ENCODE measurements at regions not wholly inside any gene's neighbourhood (a gene's known extent, or its start where the extent isn't known, plus 50 kb on each side); places are given as distances from the start of the nearest gene placed in this dataset.

- Mint-ChIP-seq H3K27me3 (peaks cover 6 to 21% of the 10 kb centered on the region in 2 donors), H3K36me3 (no peaks in the 10 kb centered on the region), H3K4me3 (no peak overlapping the region), H3K4me1 (ENCODE audit: low read depth in 2 of 2) (no peaks in the 10 kb centered on the region), H3K9me3 (no peaks in the 10 kb centered on the region), H3K27ac (no peak overlapping the region)
- DNase-seq (ENCODE audit: low spot score) (no peak), ATAC-seq (no peak)
Measured at GRCh38 chr18:44067186-44067585, 613.5 kb upstream of the SETBP1 start.

GRCh38 chr18:44075038-44075437 is 605.6 kb upstream of the SETBP1 start:
- no peak overlapping the region for H3K4me3 Mint-ChIP-seq
- no peak overlapping the region for H3K27ac Mint-ChIP-seq
- no peaks in the 10 kb centered on the region for H3K36me3 Mint-ChIP-seq
- no peaks in the 10 kb centered on the region for H3K9me3 Mint-ChIP-seq
- no peak for DNase-seq (ENCODE audit: low spot score)
- H3K27me3 Mint-ChIP-seq: peaks cover 0 to 8% of the 10 kb centered on the region in 2 donors
- H3K4me1 Mint-ChIP-seq (ENCODE audit: low read depth in 2 of 2): no peaks in the 10 kb centered on the region
- no peak for ATAC-seq

GRCh38 chr18:44079606-44080005 is 601.1 kb upstream of the SETBP1 start:
- Mint-ChIP-seq H3K27me3 (peaks cover 7 to 24% of the 10 kb centered on the region in 2 donors), H3K9me3 (peaks cover 3% of the 10 kb centered on the region), H3K4me1 (ENCODE audit: low read depth in 2 of 2) (no peaks in the 10 kb centered on the region), H3K4me3 (no peak overlapping the region), H3K36me3 (peaks cover 6% of the 10 kb centered on the region), H3K27ac (no peak overlapping the region)
- DNase-seq (ENCODE audit: low spot score) (no peak), ATAC-seq (no peak)

GRCh38 chr18:44080054-44080453 is 600.6 kb upstream of the SETBP1 start:
- Mint-ChIP-seq H3K4me1 (ENCODE audit: low read depth in 2 of 2) (no peaks in the 10 kb centered on the region), H3K9me3 (peaks cover 3% of the 10 kb centered on the region), H3K4me3 (no peak overlapping the region), H3K27ac (no peak overlapping the region), H3K27me3 (peaks cover 7 to 19% of the 10 kb centered on the region in 2 donors), H3K36me3 (peaks cover 6% of the 10 kb centered on the region)
- ATAC-seq: no peak
- DNase-seq (ENCODE audit: low spot score): no peak

GRCh38 chr18:44089732-44090131 is 591.0 kb upstream of the SETBP1 start:
- H3K9me3 Mint-ChIP-seq: no peaks in the 10 kb centered on the region
- DNase-seq (ENCODE audit: low spot score) (no peak), ATAC-seq (no peak)
- no peak overlapping the region for H3K4me3 Mint-ChIP-seq
- no peaks in the 10 kb centered on the region for H3K36me3 Mint-ChIP-seq
- peaks cover 4 to 19% of the 10 kb centered on the region in 2 donors for H3K27me3 Mint-ChIP-seq
- H3K27ac Mint-ChIP-seq: no peak overlapping the region
- no peaks in the 10 kb centered on the region for H3K4me1 Mint-ChIP-seq (ENCODE audit: low read depth in 2 of 2)

- peaks cover 8 to 16% of the 10 kb centered on the region in 2 donors for H3K27me3 Mint-ChIP-seq
- H3K4me3 Mint-ChIP-seq: no peak overlapping the region
- no peak overlapping the region for H3K27ac Mint-ChIP-seq
- no peaks in the 10 kb centered on the region for H3K36me3 Mint-ChIP-seq
- no peak for ATAC-seq
- H3K9me3 Mint-ChIP-seq: no peaks in the 10 kb centered on the region
- DNase-seq (ENCODE audit: low spot score): no peak
- H3K4me1 Mint-ChIP-seq (ENCODE audit: low read depth in 2 of 2): no peaks in the 10 kb centered on the region
Measured at GRCh38 chr18:44090453-44090852, 590.2 kb upstream of the SETBP1 start.

- DNase-seq (ENCODE audit: low spot score) (no peak), ATAC-seq (no peak)
- H3K9me3 Mint-ChIP-seq: no peaks in the 10 kb centered on the region
- H3K36me3 Mint-ChIP-seq: peaks cover 4% of the 10 kb centered on the region
- no peak overlapping the region for H3K4me3 Mint-ChIP-seq
- peaks cover 7 to 9% of the 10 kb centered on the region in 2 donors for H3K27me3 Mint-ChIP-seq
- peaks cover 5 to 12% of the 10 kb centered on the region in 2 donors for H3K4me1 Mint-ChIP-seq (ENCODE audit: low read depth in 2 of 2)
- no peak overlapping the region for H3K27ac Mint-ChIP-seq
Measured at GRCh38 chr18:44093253-44093652, 587.4 kb upstream of the SETBP1 start.

GRCh38 chr18:44096016-44096415 is 584.7 kb upstream of the SETBP1 start:
- Mint-ChIP-seq H3K27ac (no peak overlapping the region), H3K27me3 (peaks cover 7 to 11% of the 10 kb centered on the region in 2 donors), H3K9me3 (no peaks in the 10 kb centered on the region), H3K4me3 (no peak overlapping the region), H3K36me3 (peaks cover 4% of the 10 kb centered on the region), H3K4me1 (ENCODE audit: low read depth in 2 of 2) (peaks cover 5 to 16% of the 10 kb centered on the region in 2 donors)
- DNase-seq (ENCODE audit: low spot score): no peak
- no peak for ATAC-seq

GRCh38 chr18:44098551-44099098 is 582.1 kb upstream of the SETBP1 start:
- Mint-ChIP-seq H3K27ac (peak overlapping the region in 1 of 2 donors; percentile 25), H3K4me3 (no peak overlapping the region), H3K9me3 (no peaks in the 10 kb centered on the region), H3K36me3 (peaks cover 4% of the 10 kb centered on the region), H3K4me1 (ENCODE audit: low read depth in 2 of 2) (peaks cover 5 to 16% of the 10 kb centered on the region in 2 donors), H3K27me3 (peaks cover 0 to 16% of the 10 kb centered on the region in 2 donors)
- DNase-seq (ENCODE audit: low spot score): no peak
- ATAC-seq: no peak

GRCh38 chr18:44107187-44107586 is 573.5 kb upstream of the SETBP1 start:
- peaks cover 2% of the 10 kb centered on the region for H3K9me3 Mint-ChIP-seq
- H3K4me3 Mint-ChIP-seq: no peak overlapping the region
- H3K27ac Mint-ChIP-seq: no peak overlapping the region
- ATAC-seq (peak; percentile 56 to 79), DNase-seq (ENCODE audit: low spot score) (no peak)
- H3K27me3 Mint-ChIP-seq: peaks cover 11 to 21% of the 10 kb centered on the region in 2 donors
- H3K36me3 Mint-ChIP-seq: no peaks in the 10 kb centered on the region
- peaks cover 0 to 6% of the 10 kb centered on the region in 2 donors for H3K4me1 Mint-ChIP-seq (ENCODE audit: low read depth in 2 of 2)

- DNase-seq (ENCODE audit: low spot score) (no peak), ATAC-seq (no peak)
- H3K9me3 Mint-ChIP-seq: peaks cover 2% of the 10 kb centered on the region
- peaks cover 0 to 5% of the 10 kb centered on the region in 2 donors for H3K4me1 Mint-ChIP-seq (ENCODE audit: low read depth in 2 of 2)
- no peak overlapping the region for H3K4me3 Mint-ChIP-seq
- H3K27me3 Mint-ChIP-seq: peaks cover 16 to 41% of the 10 kb centered on the region in 2 donors
- no peak overlapping the region for H3K27ac Mint-ChIP-seq
- H3K36me3 Mint-ChIP-seq: no peaks in the 10 kb centered on the region
Measured at GRCh38 chr18:44111337-44111736, 569.4 kb upstream of the SETBP1 start.

- Mint-ChIP-seq H3K36me3 (no peaks in the 10 kb centered on the region), H3K4me3 (no peak overlapping the region), H3K9me3 (no peaks in the 10 kb centered on the region), H3K4me1 (ENCODE audit: low read depth in 2 of 2) (peaks cover 7 to 9% of the 10 kb centered on the region in 2 donors), H3K27me3 (peaks cover 14 to 26% of the 10 kb centered on the region in 2 donors), H3K27ac (no peak overlapping the region)
- no peak for ATAC-seq
- DNase-seq (ENCODE audit: low spot score): no peak
Measured at GRCh38 chr18:44117821-44118220, 562.9 kb upstream of the SETBP1 start.

- H3K27me3 Mint-ChIP-seq: peaks cover 6 to 9% of the 10 kb centered on the region in 2 donors
Measured at GRCh38 chr18:44119607-44120006, 561.1 kb upstream of the SETBP1 start.

GRCh38 chr18:44123743-44124142 is 556.9 kb upstream of the SETBP1 start:
- no peak overlapping the region for H3K4me3 Mint-ChIP-seq
- no peaks in the 10 kb centered on the region for H3K9me3 Mint-ChIP-seq
- peaks cover 7 to 9% of the 10 kb centered on the region in 2 donors for H3K4me1 Mint-ChIP-seq (ENCODE audit: low read depth in 2 of 2)
- H3K27me3 Mint-ChIP-seq: peaks cover 2 to 7% of the 10 kb centered on the region in 2 donors
- no peak overlapping the region for H3K27ac Mint-ChIP-seq
- no peak for ATAC-seq
- H3K36me3 Mint-ChIP-seq: no peaks in the 10 kb centered on the region
- no peak for DNase-seq (ENCODE audit: low spot score)

More at GRCh38 chr18:44119607-44120006, 561.1 kb upstream of the SETBP1 start:
- Mint-ChIP-seq H3K27ac (no peak overlapping the region), H3K4me1 (ENCODE audit: low read depth in 2 of 2) (peaks cover 7 to 9% of the 10 kb centered on the region in 2 donors), H3K4me3 (no peak overlapping the region), H3K9me3 (no peaks in the 10 kb centered on the region), H3K36me3 (no peaks in the 10 kb centered on the region)
- DNase-seq (ENCODE audit: low spot score) (no peak), ATAC-seq (no peak)

- no peak overlapping the region for H3K27ac Mint-ChIP-seq
- DNase-seq (ENCODE audit: low spot score) (no peak), ATAC-seq (no peak)
- no peaks in the 10 kb centered on the region for H3K9me3 Mint-ChIP-seq
- no peaks in the 10 kb centered on the region for H3K36me3 Mint-ChIP-seq
- peaks cover 7 to 10% of the 10 kb centered on the region in 2 donors for H3K4me1 Mint-ChIP-seq (ENCODE audit: low read depth in 2 of 2)
- H3K27me3 Mint-ChIP-seq: peaks cover 2 to 13% of the 10 kb centered on the region in 2 donors
- no peak overlapping the region for H3K4me3 Mint-ChIP-seq
Measured at GRCh38 chr18:44125446-44125845, 555.2 kb upstream of the SETBP1 start.

All from natural killer cell treated with Interleukin-12 subunit alpha and Interleukin-12 subunit beta and Interleukin-15 and Interleukin-18, amount 100 ng/mL, for 72 hours (primary cell).